ENCODE measurements at regions not wholly inside any gene's neighbourhood (a gene's known extent, or its start where the extent isn't known, plus 50 kb on each side); places are given as distances from the start of the nearest gene placed in this dataset.

DNA sequence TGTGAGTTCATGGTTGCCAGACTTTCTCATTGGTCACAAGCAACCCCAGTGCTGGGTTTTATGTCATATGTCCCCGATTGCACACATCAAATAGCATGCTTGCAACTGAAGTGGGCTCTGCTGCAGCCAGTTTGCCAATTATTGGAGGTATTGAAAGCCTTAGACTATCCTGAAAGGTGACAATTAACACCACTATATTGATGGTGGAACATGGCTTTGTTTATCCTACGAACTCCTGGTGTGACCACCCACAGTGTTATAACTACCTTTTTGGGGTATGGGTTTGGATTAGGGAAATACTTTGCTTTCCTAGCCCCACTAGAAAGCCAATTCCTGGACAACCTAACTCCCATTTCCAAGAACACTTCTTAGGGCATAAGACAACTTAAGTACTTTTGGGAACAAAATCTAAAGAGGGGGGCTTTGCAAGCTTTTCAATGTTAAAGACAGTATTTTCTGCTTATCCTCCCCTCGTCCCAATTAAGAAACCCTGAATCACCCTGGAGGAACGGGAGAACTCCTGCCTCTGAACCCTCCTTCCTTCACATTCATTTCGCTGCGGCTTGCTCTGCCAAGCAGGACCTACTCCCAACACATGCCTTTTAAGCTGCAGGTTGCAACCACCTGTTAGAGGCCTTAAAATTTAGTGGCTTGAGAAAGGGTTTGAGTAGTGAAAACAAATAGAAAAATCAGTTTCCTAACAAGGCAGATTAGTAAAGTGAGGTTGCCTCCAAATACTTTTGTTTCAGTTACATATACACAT, 80.3 kb upstream of the RBM19 start:
- TF ChIP-seq POLR2A (IDR thresholded peaks at IDR 0.05; ENCODE audit: low read length) (no peak), GATA1 (IDR thresholded peaks at IDR 0.05; ENCODE audit: low read depth, low read length) (no peak)
